Daoy (cell line): ENCODE measurements at regions not wholly inside any gene's neighbourhood (a gene's known extent, or its start where the extent isn't known, plus 50 kb on each side); places are given as distances from the start of the nearest gene placed in this dataset.
A peak's percentile ranks its signal among the peaks of the same experiment; 100 is the strongest.

Experiments
- DNase-seq: peaks from one replicate; pipeline ENCODE4 v3.0.0-alpha.2; 2015; ENCODE audit warnings: low read depth

GRCh38 chr4:154088741-154089140 lies 299.9 kb upstream of the SFRP2 start:
- no peak for DNase-seq

GRCh38 chr4:154086247-154086646 lies 297.4 kb upstream of the SFRP2 start:
- DNase-seq = peak; percentile 26

GRCh38 chr4:154084864-154085263 lies 296.0 kb upstream of the SFRP2 start:
- no peak for DNase-seq

GRCh38 chr4:154082760-154083535 lies 294.1 kb upstream of the SFRP2 start:
- peak; percentile 9 for DNase-seq

- no peak for DNase-seq
These were observed 292.5 kb upstream of the SFRP2 start for GRCh38 chr4:154081391-154081790.

GRCh38 chr4:154078504-154079350 lies 289.8 kb upstream of the SFRP2 start:
- no peak for DNase-seq

- DNase-seq = no peak
These were observed 288.0 kb upstream of the SFRP2 start for GRCh38 chr4:154076921-154077320.

- DNase-seq = peak; percentile 37
These were observed 284.4 kb upstream of the SFRP2 start for GRCh38 chr4:154073107-154073822.

GRCh38 chr4:154067786-154068185 lies 278.9 kb upstream of the SFRP2 start:
- no peak for DNase-seq

GRCh38 chr4:154065368-154065767 lies 276.5 kb upstream of the SFRP2 start:
- DNase-seq = no peak

GRCh38 chr4:154064244-154064643 lies 275.4 kb upstream of the SFRP2 start:
- no peak for DNase-seq

- no peak for DNase-seq
These were observed 260.7 kb upstream of the SFRP2 start for GRCh38 chr4:154049457-154050181.

GRCh38 chr4:154047733-154048132 lies 258.9 kb upstream of the SFRP2 start:
- DNase-seq = no peak

GRCh38 chr4:154044742-154045485 lies 256.0 kb upstream of the SFRP2 start:
- DNase-seq = no peak

- DNase-seq = no peak
These were observed 255.2 kb upstream of the SFRP2 start for GRCh38 chr4:154044108-154044531.

- no peak for DNase-seq
These were observed 252.8 kb upstream of the SFRP2 start for GRCh38 chr4:154041640-154042039.

GRCh38 chr4:154039435-154040343 lies 250.8 kb upstream of the SFRP2 start:
- no peak for DNase-seq

GRCh38 chr4:154036856-154037255 lies 248.0 kb upstream of the SFRP2 start:
- DNase-seq = no peak

- DNase-seq = no peak
These were observed 246.5 kb upstream of the SFRP2 start for GRCh38 chr4:154035341-154035740.

GRCh38 chr4:154033921-154034320 lies 245.0 kb upstream of the SFRP2 start:
- DNase-seq = no peak
